H1 (cell line): ENCODE measurements at regions not wholly inside any gene's neighbourhood (a gene's known extent, or its start where the extent isn't known, plus 50 kb on each side); places are given as distances from the start of the nearest gene placed in this dataset.

Source experiments
- CTCF ChIA-PET: fragments of 300-600 bp; sonication (Branson Sonifier 250); formaldehyde crosslinking; loops from one replicate; lab custom pipeline; 2021; ENCODE audit not compliant: partially characterized antibody; lab: Charles Lee
- POLR2A ChIA-PET: fragments of 300-600 bp; sonication (Branson Sonifier 250); formaldehyde crosslinking; loops from one replicate; lab custom pipeline; 2021; ENCODE audit warnings: inconsistent platforms; ENCODE audit not compliant: partially characterized antibody; lab: Charles Lee
- DNase-seq, 2 experiments: peaks; one replicate each; pipeline versions ENCODE4 v3.0.0 to v3.0.0-alpha.2; 2010 to 2022; ENCODE audit warnings: low spot score in 2 of 2, low read depth in 1 of 2, mixed read lengths in 1 of 2
- FAIRE-seq: peaks from 2 replicates; lab custom pipeline; 2011; peaks lifted over from hg19 to GRCh38; lab: Jason Lieb, UNC
- H2AFZ ChIP-seq: 2 replicates; pipeline ENCODE4 v1.8.1; 2012; ENCODE audit warnings: low read length, inconsistent platforms
- H2AK5ac ChIP-seq: 2 replicates; pipeline ENCODE4 v1.6.1; 2013; ENCODE audit warnings: low read depth, low read length
- H2BK120ac ChIP-seq: replicated peaks from 2 replicates; pipeline ENCODE3; 2013; ENCODE audit warnings: low read depth, low read length, inconsistent platforms
- H2BK12ac ChIP-seq: 2 replicates; pipeline ENCODE4 v1.6.1; 2013; ENCODE audit warnings: low read depth, low read length
- H2BK15ac ChIP-seq: 2 replicates; pipeline ENCODE4 v1.6.1; 2013; ENCODE audit warnings: low read length
- H2BK20ac ChIP-seq: 2 replicates; pipeline ENCODE4 v1.6.1; 2013; ENCODE audit warnings: low read length
- H2BK5ac ChIP-seq: 2 replicates; pipeline ENCODE4 v1.6.1; 2013; ENCODE audit warnings: low read depth, low read length
- H3K14ac ChIP-seq: 2 replicates; pipeline ENCODE4 v1.6.1; 2013; ENCODE audit warnings: inconsistent platforms; ENCODE audit not compliant: insufficient read length
- H3K18ac ChIP-seq: 2 replicates; pipeline ENCODE4 v1.6.1; 2013; ENCODE audit warnings: low read length; ENCODE audit errors: extremely low read depth
- H3K23ac ChIP-seq: 2 replicates; pipeline ENCODE4 v1.6.1; 2013; ENCODE audit warnings: inconsistent platforms; ENCODE audit not compliant: insufficient read length
- H3K23me2 ChIP-seq: 2 replicates; pipeline ENCODE4 v1.6.1; 2013; ENCODE audit warnings: low read depth, low read length
- H3K27ac ChIP-seq: 2 replicates; pipeline ENCODE4 v1.6.1; 2011; ENCODE audit warnings: low read depth, low read length, inconsistent platforms
- H3K27me3 ChIP-seq, 4 experiments: replicated peaks in 1 of 4; 1 replicate in 1 of 4; 2 replicates in 3 of 4; pipeline versions ENCODE4 v1.6.1 to v1.8.1; 2011 to 2013; ENCODE audit warnings: low read length in 3 of 4, mild to moderate bottlenecking in 3 of 4, inconsistent platforms in 2 of 4, mixed read lengths in 2 of 4, moderate library complexity in 1 of 4; ENCODE audit not compliant: control insufficient read depth in 3 of 4, insufficient read depth in 3 of 4; ENCODE audit errors: extremely low read depth in 1 of 4
- H3K36me3 ChIP-seq, 4 experiments: 2 replicates each; pipeline versions ENCODE4 v1.6.1 to v1.8.1; 2011 to 2013; ENCODE audit warnings: mild to moderate bottlenecking in 4 of 4, low read length in 3 of 4, moderate library complexity in 2 of 4, control low read depth in 1 of 4, inconsistent platforms in 1 of 4; ENCODE audit not compliant: insufficient read depth in 4 of 4, control insufficient read depth in 2 of 4
- H3K4ac ChIP-seq: replicated peaks from 2 replicates; pipeline ENCODE3; 2013; ENCODE audit warnings: low read length, low read depth, mixed read lengths, inconsistent platforms; ENCODE audit not compliant: insufficient read length
- H3K4me1 ChIP-seq, 4 experiments: replicated peaks in 1 of 4; 1 replicate in 1 of 4; 2 replicates in 3 of 4; pipeline versions ENCODE4 v1.6.1 to v1.8.1; 2011 to 2013; ENCODE audit warnings: low read length in 3 of 4, inconsistent platforms in 2 of 4, mixed read lengths in 1 of 4; ENCODE audit not compliant: insufficient read depth in 4 of 4, control insufficient read depth in 3 of 4
- H3K4me2 ChIP-seq, 2 experiments: 2 replicates each; pipeline versions ENCODE4 v1.6.1 to v1.8.1; 2011 to 2013; ENCODE audit warnings: low read depth in 2 of 2, low read length in 2 of 2, control low read depth in 1 of 2, inconsistent platforms in 1 of 2, mild to moderate bottlenecking in 1 of 2; ENCODE audit not compliant: insufficient read depth in 1 of 2
- H3K4me3 ChIP-seq, 4 experiments: fragments of 200-600, 300-600 bp in 1 of 4; sonication (generic), shearing (Covaris generic), sonication (Bioruptor Twin) in 1 of 4; 2 replicates each; pipeline versions ENCODE4 v1.5.1 to v1.8.1; 2011 to 2016; ENCODE audit warnings: low read length in 4 of 4, low read depth in 3 of 4, control low read depth in 2 of 4, inconsistent platforms in 2 of 4, mild to moderate bottlenecking in 2 of 4, mixed read lengths in 1 of 4, moderate library complexity in 1 of 4; ENCODE audit not compliant: insufficient read depth in 2 of 4; ENCODE audit errors: extremely low read depth in 1 of 4
- H3K56ac ChIP-seq: replicated peaks from 2 replicates; pipeline ENCODE3; 2013; ENCODE audit warnings: low read depth, mild to moderate bottlenecking, mixed read lengths, low read length, inconsistent platforms; ENCODE audit not compliant: insufficient read length
- H3K79me1 ChIP-seq: 2 replicates; pipeline ENCODE4 v1.6.1; 2013; ENCODE audit warnings: low read depth, low read length, control low read depth
- H3K79me2 ChIP-seq, 2 experiments: 2 replicates each; pipeline versions ENCODE4 v1.6.1 to v1.8.1; 2012 to 2013; ENCODE audit warnings: low read length in 2 of 2, mild to moderate bottlenecking in 2 of 2, inconsistent platforms in 1 of 2; ENCODE audit not compliant: insufficient read depth in 2 of 2, control insufficient read depth in 1 of 2
- H3K9ac ChIP-seq, 4 experiments: replicated peaks in 1 of 4; 1 replicate in 1 of 4; 2 replicates in 3 of 4; pipeline versions ENCODE4 v1.6.1 to v1.8.1; 2011 to 2013; ENCODE audit warnings: low read depth in 3 of 4, low read length in 3 of 4, control low read depth in 2 of 4, mild to moderate bottlenecking in 2 of 4, moderate library complexity in 2 of 4, inconsistent platforms in 1 of 4; ENCODE audit errors: extremely low read depth in 1 of 4
- H3K9me3 ChIP-seq, 2 experiments: 2 replicates each; pipeline versions ENCODE4 v1.6.1 to v1.8.1; 2012 to 2013; ENCODE audit warnings: mild to moderate bottlenecking in 2 of 2, moderate library complexity in 2 of 2, control low read depth in 1 of 2, inconsistent platforms in 1 of 2, low read depth in 1 of 2, low read length in 1 of 2, mixed read lengths in 1 of 2; ENCODE audit not compliant: insufficient read depth in 2 of 2
- H4K20me1 ChIP-seq, 2 experiments: replicated peaks in 1 of 2; 2 replicates each; pipeline versions ENCODE3 to v1.8.1; 2011 to 2013; ENCODE audit warnings: inconsistent platforms in 2 of 2, low read length in 2 of 2, mild to moderate bottlenecking in 1 of 2; ENCODE audit not compliant: insufficient read depth in 2 of 2, control insufficient read depth in 1 of 2
- H4K5ac ChIP-seq: 2 replicates; pipeline ENCODE4 v1.6.1; 2013; ENCODE audit warnings: low read length, low read depth, mixed read lengths, inconsistent platforms; ENCODE audit not compliant: insufficient read length
- H4K8ac ChIP-seq: 2 replicates; pipeline ENCODE4 v1.8.0; 2013; ENCODE audit warnings: mild to moderate bottlenecking, moderate library complexity, low read length, inconsistent platforms; ENCODE audit not compliant: insufficient read depth; ENCODE audit errors: extremely low read depth
- H4K91ac ChIP-seq: replicated peaks from 2 replicates; pipeline ENCODE3; 2013; ENCODE audit warnings: low read length, mixed read lengths, inconsistent platforms; ENCODE audit not compliant: insufficient read length
- CHD1 ChIP-seq: IDR thresholded peaks from 2 replicates; pipeline ENCODE4 v1.6.1; 2012; ENCODE audit warnings: low read depth, low read length, improper control_type of control experiment
- CTBP2 ChIP-seq: IDR thresholded peaks from 2 replicates; pipeline ENCODE4 v1.7.0; 2011; ENCODE audit warnings: borderline replicate concordance, mild to moderate bottlenecking, moderate library complexity, mixed read lengths, low read length; ENCODE audit not compliant: insufficient read depth, insufficient read length
- POLR2AphosphoS5 ChIP-seq: IDR thresholded peaks from 2 replicates; pipeline ENCODE4 v1.6.1; 2011; ENCODE audit warnings: low read depth, low read length
- TAF1 ChIP-seq: IDR thresholded peaks from 2 replicates; pipeline ENCODE4 v1.6.1; 2011; ENCODE audit warnings: mild to moderate bottlenecking, low read depth, low read length
- TEAD4 ChIP-seq: IDR thresholded peaks from 2 replicates; pipeline ENCODE4 v1.6.1; 2012; ENCODE audit warnings: low read depth, low read length, inconsistent platforms, mixed read lengths
- WGBS, 2 experiments: shearing (Covaris generic) in 1 of 2; methylation state at CpG; one replicate each; pipeline versions ENCODE4 v1.1.6 to v1.1.7; 2013 to 2015; ENCODE audit warnings: low lambda C conversion rate in 2 of 2, mixed read lengths in 2 of 2, inconsistent platforms in 1 of 2, low coverage in 1 of 2, missing lambda C conversion rate in 1 of 2; ENCODE audit not compliant: insufficient replicate concordance in 2 of 2, insufficient coverage in 1 of 2, insufficient read length in 1 of 2; ENCODE audit errors: extremely low coverage in 1 of 2, missing lambda C conversion rate in 1 of 2; 5-methylcytosine and 5-hydroxymethylcytosine counted together

- TF ChIP-seq CTBP2 (no peak), CHD1 (no peak), POLR2AphosphoS5 (no peak), TAF1 (no peak), TEAD4 (no peak)
- H2BK5ac ChIP-seq: no peak overlapping the region
- H4K91ac ChIP-seq: no peak overlapping the region
- H4K20me1 ChIP-seq: no peaks in the 10 kb centered on the region
- H3K4me1 ChIP-seq: no peaks in the 10 kb centered on the region
- no peaks in the 10 kb centered on the region for H3K23me2 ChIP-seq
- CTCF ChIA-PET: interaction anchor here (1.5 kb wide), 1 partner anchor 306 kb away, joined by 5 read pairs; no protein-coding TSS in a partner anchor
- no peak overlapping the region for H3K23ac ChIP-seq
- H3K4ac ChIP-seq: no peak overlapping the region
- no peak overlapping the region for H4K8ac ChIP-seq
- no peak overlapping the region for H3K4me3 ChIP-seq
- H2BK120ac ChIP-seq: no peak overlapping the region
- 95% methylated on average over 2 of the region's 2 CpGs; no CpG with 5 or more reads in 1 of the 2 experiments for WGBS, 2 experiments
- no peak overlapping the region for H2BK15ac ChIP-seq
- H3K36me3 ChIP-seq: no peaks in the 10 kb centered on the region
- no peaks in the 10 kb centered on the region for H3K79me2 ChIP-seq
- no peaks in the 10 kb centered on the region for H3K9me3 ChIP-seq
- H3K56ac ChIP-seq: no peak overlapping the region
- no peak overlapping the region for H2AFZ ChIP-seq
- H2BK20ac ChIP-seq: no peak overlapping the region
- no peak overlapping the region for H2AK5ac ChIP-seq
- H3K14ac ChIP-seq: no peak overlapping the region
- FAIRE-seq: no peak
- H3K27me3 ChIP-seq: no peaks in the 10 kb centered on the region
- H3K79me1 ChIP-seq: no peaks in the 10 kb centered on the region
- POLR2A ChIA-PET: no interaction called here
- no peak overlapping the region for H3K9ac ChIP-seq
- DNase-seq: no peak
- H3K18ac ChIP-seq: no peak overlapping the region
- H4K5ac ChIP-seq: no peak overlapping the region
- no peak overlapping the region for H2BK12ac ChIP-seq
- H3K4me2 ChIP-seq: no peak overlapping the region
- no peak overlapping the region for H3K27ac ChIP-seq
These were observed 85.7 kb upstream of the LMO3 start for GRCh38 chr12:16691624-16692023.
